ENCODE measurements at regions not wholly inside any gene's neighbourhood (a gene's known extent, or its start where the extent isn't known, plus 50 kb on each side); places are given as distances from the start of the nearest gene placed in this dataset.

- FAIRE-seq, result no peak
- TF ChIP-seq CTCF (optimal IDR thresholded peaks at IDR 0.05 in 1 of 3, IDR thresholded peaks at IDR 0.05 in 1 of 3, conservative IDR thresholded peaks at IDR 0.05 in 1 of 3; ENCODE audit: extremely low read depth in 1 of 3, insufficient read depth in 2 of 3, low read length in 3 of 3), result no peak
- TF ChIP-seq EZH2 (IDR thresholded peaks at IDR 0.05; ENCODE audit: low read length), result no peak
- DNase-seq (ENCODE audit: low read depth, low spot score), result no peak
- Histone ChIP-seq H3K27ac (ENCODE audit: control insufficient read depth, insufficient read depth, low read length) (no peak overlapping the region), H3K4me1 (ENCODE audit: control insufficient read depth, extremely low read depth, insufficient read depth, low read length) (peaks cover 2% of the 10 kb centered on the region), H3K9me1 (ENCODE audit: control insufficient read depth, extremely low read depth, insufficient read depth, low read length) (no peaks in the 10 kb centered on the region), H3K4me2 (ENCODE audit: control insufficient read depth, extremely low read depth, insufficient read depth, low read depth, low read length) (no peak overlapping the region), H3K9ac (ENCODE audit: control insufficient read depth, extremely low read depth, insufficient read depth, low read length) (no peak overlapping the region), H3K27me3 (ENCODE audit: control insufficient read depth, extremely low read depth, insufficient read depth, low read length) (peaks cover 32% of the 10 kb centered on the region), H4K20me1 (ENCODE audit: control insufficient read depth, extremely low read depth, insufficient read depth, low read length) (no peaks in the 10 kb centered on the region), H2AFZ (ENCODE audit: control insufficient read depth, low read length) (no peak overlapping the region), H3K4me3 (ENCODE audit: control insufficient read depth in 2 of 3, extremely low read depth in 1 of 3, insufficient read depth in 2 of 3, low read depth in 1 of 3, low read length in 3 of 3) (no peak overlapping the region), H3K36me3 (ENCODE audit: control insufficient read depth in 2 of 2, extremely low read depth in 1 of 2, insufficient read depth in 2 of 2, low read length in 2 of 2) (no peaks in the 10 kb centered on the region), H3K9me3 (ENCODE audit: control insufficient read depth, low read depth, low read length) (no peaks in the 10 kb centered on the region), H3K79me2 (ENCODE audit: control insufficient read depth, insufficient read depth, low read length) (no peaks in the 10 kb centered on the region)
- dilution Hi-C loops (cut with MboI; ENCODE audit: extremely low pct_ligation_motif_present, low sequenced_read_pairs), result no loop called here
These were observed 72.5 kb upstream of the SLC6A11 start for GRCh38 chr3:10743366-10744097.

GRCh38 chr3:10744098-10744465, 71.9 kb upstream of the SLC6A11 start:
- H3K27me3 ChIP-seq (ENCODE audit: control insufficient read depth, extremely low read depth, insufficient read depth, low read length), result peaks cover 27% of the 10 kb centered on the region
- no peaks in the 10 kb centered on the region for H3K36me3 ChIP-seq (ENCODE audit: control insufficient read depth in 2 of 2, extremely low read depth in 1 of 2, insufficient read depth in 2 of 2, low read length in 2 of 2)
- H3K79me2 ChIP-seq (ENCODE audit: control insufficient read depth, insufficient read depth, low read length), result no peaks in the 10 kb centered on the region
- no peaks in the 10 kb centered on the region for H4K20me1 ChIP-seq (ENCODE audit: control insufficient read depth, extremely low read depth, insufficient read depth, low read length)
- H3K27ac ChIP-seq (ENCODE audit: control insufficient read depth, insufficient read depth, low read length), result no peak overlapping the region
- H3K9me1 ChIP-seq (ENCODE audit: control insufficient read depth, extremely low read depth, insufficient read depth, low read length), result no peaks in the 10 kb centered on the region
- no peak overlapping the region for H3K9ac ChIP-seq (ENCODE audit: control insufficient read depth, extremely low read depth, insufficient read depth, low read length)
- TF ChIP-seq CTCF (optimal IDR thresholded peaks at IDR 0.05 in 1 of 3, IDR thresholded peaks at IDR 0.05 in 1 of 3, conservative IDR thresholded peaks at IDR 0.05 in 1 of 3; ENCODE audit: extremely low read depth in 1 of 3, insufficient read depth in 2 of 3, low read length in 3 of 3) (peak; percentile 9 to 59 (median 13)), EZH2 (IDR thresholded peaks at IDR 0.05; ENCODE audit: low read length) (no peak)
- H3K9me3 ChIP-seq (ENCODE audit: control insufficient read depth, low read depth, low read length), result no peaks in the 10 kb centered on the region
- FAIRE-seq, result no peak
- no peaks in the 10 kb centered on the region for H3K4me1 ChIP-seq (ENCODE audit: control insufficient read depth, extremely low read depth, insufficient read depth, low read length)
- no peak overlapping the region for H2AFZ ChIP-seq (ENCODE audit: control insufficient read depth, low read length)
- no peak for DNase-seq (ENCODE audit: low read depth, low spot score)
- dilution Hi-C loops (cut with MboI; ENCODE audit: extremely low pct_ligation_motif_present, low sequenced_read_pairs), result no loop called here
- no peak overlapping the region for H3K4me3 ChIP-seq (ENCODE audit: control insufficient read depth in 2 of 3, extremely low read depth in 1 of 3, insufficient read depth in 2 of 3, low read depth in 1 of 3, low read length in 3 of 3)
- no peak overlapping the region for H3K4me2 ChIP-seq (ENCODE audit: control insufficient read depth, extremely low read depth, insufficient read depth, low read depth, low read length)

All from keratinocyte (primary cell).